ENCODE measurements at regions not wholly inside any gene's neighbourhood (a gene's known extent, or its start where the extent isn't known, plus 50 kb on each side); places are given as distances from the start of the nearest gene placed in this dataset.

GRCh38 chr13:64423467-64423866 lies 2806.7 kb downstream of the PCDH9 start:
- no peak for TF ChIP-seq ZNF8 (CRISPR knock-in tag; IDR thresholded peaks at IDR 0.05)
- TF ChIP-seq, protein P1, sequence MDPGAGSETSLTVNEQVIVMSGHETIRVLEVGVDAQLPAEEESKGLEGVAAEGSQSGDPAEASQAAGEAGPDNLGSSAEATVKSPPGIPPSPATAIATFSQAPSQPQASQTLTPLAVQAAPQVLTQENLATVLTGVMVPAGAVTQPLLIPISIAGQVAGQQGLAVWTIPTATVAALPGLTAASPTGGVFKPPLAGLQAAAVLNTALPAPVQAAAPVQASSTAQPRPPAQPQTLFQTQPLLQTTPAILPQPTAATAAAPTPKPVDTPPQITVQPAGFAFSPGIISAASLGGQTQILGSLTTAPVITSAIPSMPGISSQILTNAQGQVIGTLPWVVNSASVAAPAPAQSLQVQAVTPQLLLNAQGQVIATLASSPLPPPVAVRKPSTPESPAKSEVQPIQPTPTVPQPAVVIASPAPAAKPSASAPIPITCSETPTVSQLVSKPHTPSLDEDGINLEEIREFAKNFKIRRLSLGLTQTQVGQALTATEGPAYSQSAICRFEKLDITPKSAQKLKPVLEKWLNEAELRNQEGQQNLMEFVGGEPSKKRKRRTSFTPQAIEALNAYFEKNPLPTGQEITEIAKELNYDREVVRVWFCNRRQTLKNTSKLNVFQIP (CRISPR knock-in tag; IDR thresholded peaks at IDR 0.05; ENCODE audit: borderline replicate concordance, low read depth) = no peak
- TF ChIP-seq ARNTL (CRISPR knock-in tag; IDR thresholded peaks at IDR 0.05; ENCODE audit: borderline replicate concordance, low read depth) = no peak
- TF ChIP-seq TOX (CRISPR knock-in tag; IDR thresholded peaks at IDR 0.05; ENCODE audit: borderline replicate concordance) = no peak
- TF ChIP-seq RARB (CRISPR knock-in tag; IDR thresholded peaks at IDR 0.05) = no peak
